ENCODE measurements at regions not wholly inside any gene's neighbourhood (a gene's known extent, or its start where the extent isn't known, plus 50 kb on each side); places are given as distances from the start of the nearest gene placed in this dataset.

- no peak for TF ChIP-seq POLR2A (IDR thresholded peaks at IDR 0.05; ENCODE audit: low read depth, low read length)
- TF ChIP-seq NFE2L2 (IDR thresholded peaks at IDR 0.05; ENCODE audit: low read depth, low read length), result no peak
- TF ChIP-seq CTCF (conservative IDR thresholded peaks at IDR 0.05; ENCODE audit: low read depth, low read length), result no peak
- no peak for TF ChIP-seq RAD21 (IDR thresholded peaks at IDR 0.05; ENCODE audit: low read length)
- TF ChIP-seq MXI1 (IDR thresholded peaks at IDR 0.05; ENCODE audit: borderline replicate concordance, low read depth, low read length), result no peak
- no peak for TF ChIP-seq RCOR1 (IDR thresholded peaks at IDR 0.05; ENCODE audit: insufficient replicate concordance, low read length)
- no peak for TF ChIP-seq CEBPB (IDR thresholded peaks at IDR 0.05; ENCODE audit: low read depth, low read length)
Observed at GRCh38 chr12:30450226-30450625, 245.4 kb downstream of the IPO8 start.
